Cardiac fibroblast (primary cell): ENCODE measurements at regions not wholly inside any gene's neighbourhood (a gene's known extent, or its start where the extent isn't known, plus 50 kb on each side); places are given as distances from the start of the nearest gene placed in this dataset.

Experiments
- DNase-seq, 2 donors: peaks; one replicate each; pipeline versions ENCODE4 v3.0.0 to v3.0.0-alpha.2; 2010; ENCODE audit warnings: low read depth in 2 of 2
- H3K4me3 ChIP-seq, 2 donors: replicated peaks in 1 of 2; 1 replicate in 1 of 2; 2 replicates in 1 of 2; pipeline ENCODE4 v1.5.1; 2011; ENCODE audit warnings: low read depth in 2 of 2, low read length in 2 of 2, mild to moderate bottlenecking in 2 of 2, moderate library complexity in 1 of 2
- CTCF ChIP-seq: IDR thresholded peaks from one replicate; pipeline ENCODE4 v1.5.1; 2011; ENCODE audit warnings: low read depth, mild to moderate bottlenecking, low read length, inconsistent platforms

GRCh38 chr4:81355136-81355535, 116.6 kb downstream of the RASGEF1B start:
- no peak for DNase-seq
- H3K4me3 ChIP-seq: no peak overlapping the region
- TF ChIP-seq CTCF: no peak

- no peak overlapping the region for H3K4me3 ChIP-seq
- no peak for TF ChIP-seq CTCF
- DNase-seq: peak; percentile 19 to 36
Measured at GRCh38 chr4:81353861-81354260, 117.8 kb downstream of the RASGEF1B start.

GRCh38 chr4:81352446-81352835, 119.3 kb downstream of the RASGEF1B start:
- TF ChIP-seq CTCF: no peak
- no peak overlapping the region for H3K4me3 ChIP-seq
- peak in 1 of 2 donors; percentile 50 for DNase-seq

GRCh38 chr4:81351654-81352445, 119.9 kb downstream of the RASGEF1B start:
- peak; percentile 86 for TF ChIP-seq CTCF
- DNase-seq: peak; percentile 88 to 90
- no peak overlapping the region for H3K4me3 ChIP-seq

GRCh38 chr4:81350040-81350439, 121.7 kb downstream of the RASGEF1B start:
- H3K4me3 ChIP-seq: no peak overlapping the region
- no peak for DNase-seq
- TF ChIP-seq CTCF: no peak

GRCh38 chr4:81348778-81349094, 123.0 kb downstream of the RASGEF1B start:
- no peak overlapping the region for H3K4me3 ChIP-seq
- no peak for TF ChIP-seq CTCF
- no peak for DNase-seq
